Stimulated activated CD4-positive, alpha-beta T cell treated with anti-CD3 and anti-CD28 coated beads, Interleukin-15, amount 100 ng/mL, for 48 hours (primary cell): ENCODE measurements at regions not wholly inside any gene's neighbourhood (a gene's known extent, or its start where the extent isn't known, plus 50 kb on each side); places are given as distances from the start of the nearest gene placed in this dataset.
"Not testable (repeated sequence)": the region's sequence is repeated elsewhere in the genome, so short reads cannot be mapped to it uniquely, and the experiment has no call there.

Source experiments
- DNase-seq, 2 donors: peaks; one replicate each; pipeline ENCODE4 v3.0.0-alpha.2; 2020; ENCODE audit warnings: low read depth in 2 of 2

- no peak for DNase-seq
These were observed 157.3 kb upstream of the CHAC2 start for GRCh38 chr2:53610260-53610659.

- no peak for DNase-seq
These were observed 158.1 kb upstream of the CHAC2 start for GRCh38 chr2:53609551-53609950.

GRCh38 chr2:53608293-53608692 is 159.3 kb upstream of the CHAC2 start:
- no peak for DNase-seq

- no peak for DNase-seq
These were observed 166.8 kb upstream of the CHAC2 start for GRCh38 chr2:53600815-53601214.

GRCh38 chr2:53586733-53587612 is 180.6 kb upstream of the CHAC2 start:
- DNase-seq: not testable (repeated sequence)

- no peak for DNase-seq
These were observed 182.6 kb upstream of the CHAC2 start for GRCh38 chr2:53584986-53585385.

GRCh38 chr2:53583583-53583982 is 184.0 kb upstream of the CHAC2 start:
- no peak for DNase-seq

GRCh38 chr2:53582556-53582955 is 185.0 kb upstream of the CHAC2 start:
- DNase-seq: no peak

- no peak for DNase-seq
These were observed 191.4 kb upstream of the CHAC2 start for GRCh38 chr2:53576166-53576565.

- DNase-seq: no peak
These were observed 191.9 kb upstream of the CHAC2 start for GRCh38 chr2:53575721-53576124.

GRCh38 chr2:53572696-53573095 is 194.9 kb upstream of the CHAC2 start:
- no peak for DNase-seq

GRCh38 chr2:53569957-53570727 is 197.5 kb upstream of the CHAC2 start:
- no peak for DNase-seq

- DNase-seq: no peak
These were observed 199.1 kb upstream of the CHAC2 start for GRCh38 chr2:53568469-53568868.

- no peak for DNase-seq
These were observed 200.5 kb upstream of the CHAC2 start for GRCh38 chr2:53567073-53567472.

- no peak for DNase-seq
These were observed 205.2 kb upstream of the CHAC2 start for GRCh38 chr2:53562407-53562806.

- DNase-seq: no peak
These were observed 206.4 kb upstream of the CHAC2 start for GRCh38 chr2:53561155-53561554.

GRCh38 chr2:53559302-53559966 is 208.2 kb upstream of the CHAC2 start:
- no peak for DNase-seq

GRCh38 chr2:53558867-53559266 is 208.7 kb upstream of the CHAC2 start:
- no peak for DNase-seq

GRCh38 chr2:53549497-53549896 is 218.1 kb upstream of the CHAC2 start:
- no peak for DNase-seq

- DNase-seq: no peak
These were observed 222.0 kb upstream of the CHAC2 start for GRCh38 chr2:53545604-53546003.

GRCh38 chr2:53544871-53545558 is 222.6 kb upstream of the CHAC2 start:
- no peak for DNase-seq

GRCh38 chr2:53543083-53543482 is 224.5 kb upstream of the CHAC2 start:
- DNase-seq: no peak
